HCT116 (cell line): ENCODE measurements at regions not wholly inside any gene's neighbourhood (a gene's known extent, or its start where the extent isn't known, plus 50 kb on each side); places are given as distances from the start of the nearest gene placed in this dataset.

Experiments
- ATAC-seq: fragments of 200-7000 bp; cut with Tn5 transposase; 2 replicates; pipeline ENCODE4 v1.9.1; 2020; ENCODE audit warnings: mild to moderate bottlenecking, moderate library complexity
- BruUV-seq: library from RNA; stranded (reverse); fragments of 400-500 nt; replicated peaks from 2 replicates; lab custom pipeline; 2021; lab: Mats Ljungman, UMichigan
- CTCF ChIA-PET: fragments of 300-600 bp; sonication (Branson Sonifier 250); formaldehyde crosslinking; loops from one replicate; lab custom pipeline; 2021; ENCODE audit warnings: antibody characterized with exemption; lab: Charles Lee
- POLR2A ChIA-PET: fragments of 300-600, 350-600 bp; sonication (Branson Sonifier 250); formaldehyde crosslinking; loops from one replicate; lab custom pipeline; 2021; ENCODE audit warnings: antibody characterized with exemption; lab: Charles Lee
- RAD21 ChIA-PET, 2 experiments: fragments of 300-600 bp; sonication (Branson Sonifier 250); formaldehyde crosslinking; loops; one replicate each; lab custom pipeline; 2023; ENCODE audit warnings: low total read pairs in 2 of 2; ENCODE audit not compliant: uncharacterized antibody in 2 of 2, unreplicated experiment in 2 of 2, low non-redundant PET in 1 of 2; lab: Charles Lee
- DNase-seq: peaks from one replicate; pipeline ENCODE4 v3.0.0-alpha.2; 2010; ENCODE audit warnings: low read depth, low spot score
- H2AFZ ChIP-seq: fragments of 200-600 bp; shearing (Covaris generic), sonication (generic); 2 replicates; pipeline ENCODE4 v1.6.1; 2017; ENCODE audit warnings: low read depth, mixed run types, mixed read lengths, antibody characterized with exemption, low read length; ENCODE audit not compliant: poor library complexity, severe bottlenecking
- H3K27ac ChIP-seq: 2 replicates; pipeline ENCODE4 v1.5.1; 2012; ENCODE audit warnings: low read depth, low read length
- H3K27me3 ChIP-seq: fragments of 200-600 bp; sonication (generic); 2 replicates; pipeline ENCODE4 v1.6.1; 2016; ENCODE audit warnings: mixed run types, low read length, mixed read lengths; ENCODE audit not compliant: insufficient read depth
- H3K36me3 ChIP-seq, 2 experiments: fragments of 200-500 bp in 1 of 2; fragments of 200-600 bp in 1 of 2; sonication (Bioruptor generic) in 1 of 2; sonication (generic) in 1 of 2; 2 replicates each; pipeline versions ENCODE4 v1.5.1 to v1.6.1; 2014 to 2016; ENCODE audit warnings: low read length in 2 of 2, inconsistent platforms in 1 of 2, mixed read lengths in 1 of 2, mixed run types in 1 of 2; ENCODE audit not compliant: insufficient read depth in 2 of 2, control insufficient read depth in 1 of 2
- H3K4me1 ChIP-seq, 2 experiments: fragments of 200-600 bp in 1 of 2; sonication (generic) in 1 of 2; 2 replicates each; pipeline versions ENCODE4 v1.5.1 to v1.6.1; 2012 to 2017; ENCODE audit warnings: low read length in 2 of 2, inconsistent platforms in 1 of 2, mild to moderate bottlenecking in 1 of 2, mixed read lengths in 1 of 2, mixed run types in 1 of 2, moderate library complexity in 1 of 2; ENCODE audit not compliant: insufficient read depth in 2 of 2, control insufficient read depth in 1 of 2
- H3K4me2 ChIP-seq: fragments of 200-600 bp; sonication (generic); 2 replicates; pipeline ENCODE4 v1.6.1; 2017; ENCODE audit warnings: mixed run types, low read length, mixed read lengths
- H3K4me3 ChIP-seq, 2 experiments: fragments of 200-600 bp in 1 of 2; sonication (generic) in 1 of 2; replicated peaks in 1 of 2; 2 replicates each; pipeline ENCODE4 v1.5.1; 2011 to 2016; ENCODE audit warnings: low read length in 2 of 2, control low read depth in 1 of 2, low read depth in 1 of 2, mild to moderate bottlenecking in 1 of 2, mixed read lengths in 1 of 2, mixed run types in 1 of 2
- H3K79me2 ChIP-seq: fragments of 200-600 bp; sonication (generic); 2 replicates; pipeline ENCODE4 v1.6.1; 2017; ENCODE audit warnings: mild to moderate bottlenecking, mixed run types, low read length, moderate library complexity, mixed read lengths; ENCODE audit not compliant: insufficient read depth
- H3K9ac ChIP-seq: fragments of 200-600 bp; sonication (generic); 2 replicates; pipeline ENCODE4 v1.6.1; 2016; ENCODE audit warnings: low read length, mixed read lengths
- H3K9me2 ChIP-seq: fragments of 200-600 bp; sonication (generic), shearing (Covaris generic); 2 replicates; pipeline ENCODE4 v1.6.1; 2017; ENCODE audit warnings: mixed run types, mild to moderate bottlenecking, moderate library complexity; ENCODE audit not compliant: insufficient read depth
- H3K9me3 ChIP-seq, 2 experiments: fragments of 200-500 bp in 1 of 2; fragments of 200-600 bp in 1 of 2; sonication (Bioruptor generic) in 1 of 2; sonication (generic) in 1 of 2; 2 replicates each; pipeline ENCODE4 v1.6.1; 2014 to 2017; ENCODE audit warnings: low read length in 2 of 2, mixed read lengths in 2 of 2, inconsistent platforms in 1 of 2, low read depth in 1 of 2, mild to moderate bottlenecking in 1 of 2, mixed run types in 1 of 2, moderate library complexity in 1 of 2; ENCODE audit not compliant: control insufficient read depth in 1 of 2, insufficient read depth in 1 of 2
- H4K20me1 ChIP-seq: fragments of 200-600 bp; sonication (generic), shearing (Covaris generic); 2 replicates; pipeline ENCODE4 v1.6.1; 2017; ENCODE audit warnings: mixed run types, mild to moderate bottlenecking, moderate library complexity; ENCODE audit not compliant: insufficient read depth
- CBX3 ChIP-seq: IDR thresholded peaks from 2 replicates; pipeline ENCODE4 v1.6.1; 2012; ENCODE audit warnings: low read depth
- CEBPB ChIP-seq: IDR thresholded peaks from 2 replicates; pipeline ENCODE4 v1.6.1; 2012; ENCODE audit warnings: low read depth
- CTCF ChIP-seq, 3 experiments: fragments of 200-600 bp in 1 of 3; sonication (generic) in 1 of 3; IDR thresholded peaks in 2 of 3; conservative IDR thresholded peaks in 1 of 3; 2 replicates each; pipeline ENCODE4 v1.5.1; 2012 to 2017; ENCODE audit warnings: low read depth in 2 of 3, low read length in 2 of 3, antibody characterized with exemption in 1 of 3, borderline replicate concordance in 1 of 3, control low read depth in 1 of 3, mild to moderate bottlenecking in 1 of 3, mixed read lengths in 1 of 3, mixed run types in 1 of 3, moderate library complexity in 1 of 3; ENCODE audit not compliant: insufficient read depth in 1 of 3
- EGR1 ChIP-seq: IDR thresholded peaks from 2 replicates; pipeline ENCODE4 v1.6.1; 2012; ENCODE audit warnings: low read depth
- EZH2phosphoT487 ChIP-seq: fragments of 200-600 bp; IDR thresholded peaks from 2 replicates; pipeline ENCODE4 v1.6.1; 2018; ENCODE audit warnings: antibody characterized with exemption, borderline replicate concordance
- FOSL1 ChIP-seq: IDR thresholded peaks from 2 replicates; pipeline ENCODE4 v1.6.1; 2012; ENCODE audit warnings: low read depth
- JUND ChIP-seq: IDR thresholded peaks from 2 replicates; pipeline ENCODE4 v1.6.1; 2012
- MAX ChIP-seq: IDR thresholded peaks from 2 replicates; pipeline ENCODE4 v1.6.1; 2012
- POLR2A ChIP-seq: IDR thresholded peaks from 2 replicates; pipeline ENCODE4 v1.7.0; 2011; ENCODE audit warnings: borderline replicate concordance; ENCODE audit not compliant: insufficient read depth, insufficient read length; ENCODE audit errors: extremely low read depth
- REST ChIP-seq: IDR thresholded peaks from 2 replicates; pipeline ENCODE4 v1.6.1; 2012; ENCODE audit warnings: low read depth
- SP1 ChIP-seq: IDR thresholded peaks from 2 replicates; pipeline ENCODE4 v1.6.1; 2012; ENCODE audit warnings: low read depth
- SRF ChIP-seq: IDR thresholded peaks from 2 replicates; pipeline ENCODE4 v1.6.1; 2012; ENCODE audit warnings: low read depth
- TCF7L2 ChIP-seq: IDR thresholded peaks from 2 replicates; pipeline ENCODE4 v1.7.0; 2011; ENCODE audit warnings: borderline replicate concordance, inconsistent platforms; ENCODE audit not compliant: insufficient read depth, insufficient read length; ENCODE audit errors: extremely low read depth
- YY1 ChIP-seq: IDR thresholded peaks from 2 replicates; pipeline ENCODE4 v1.6.1; 2011; ENCODE audit warnings: low read length, low read depth, moderate library complexity, mild to moderate bottlenecking; ENCODE audit not compliant: insufficient replicate concordance; ENCODE audit errors: extremely low read depth
- ZFX ChIP-seq: fragments of 450-650 bp; IDR thresholded peaks from 2 replicates; pipeline ENCODE4 v1.6.1; 2017
- intact Hi-C: fragments of 100-400 bp; cut with micrococcal nuclease; formaldehyde crosslinking; loops from 2 replicates; pipeline ENCODE4 v1.10.0; 2022

- TF ChIP-seq REST (no peak), YY1 (no peak), CTCF (IDR thresholded peaks at IDR 0.05 in 2 of 3, conservative IDR thresholded peaks at IDR 0.05 in 1 of 3; ENCODE audit: borderline replicate concordance in 1 of 3, insufficient read depth in 1 of 3, low read depth in 2 of 3, low read length in 2 of 3) (no peak), CBX3 (no peak), FOSL1 (no peak), ZFX (no peak), POLR2A (no peak), JUND (no peak)
These were observed 286.6 kb upstream of the CCL2 start (continued) for GRCh38 chr17:33968350-33969044.

GRCh38 chr17:33970279-33970678, 284.8 kb upstream of the CCL2 start:
- CTCF ChIA-PET, result no interaction called here
- RAD21 ChIA-PET, result no interaction called here
- no peaks in the 10 kb centered on the region for H3K4me1 ChIP-seq
- H2AFZ ChIP-seq, result no peak overlapping the region
- intact Hi-C loops, result no loop called here
- H3K36me3 ChIP-seq, result no peaks in the 10 kb centered on the region
- H3K4me2 ChIP-seq, result no peak overlapping the region
- DNase-seq (no peak), ATAC-seq (no peak)
- H3K9ac ChIP-seq, result no peak overlapping the region
- no peak overlapping the region for H3K4me3 ChIP-seq
- no peaks in the 10 kb centered on the region for H3K27me3 ChIP-seq
- no peaks in the 10 kb centered on the region for H3K79me2 ChIP-seq
- POLR2A ChIA-PET, result no interaction called here
- no peaks in the 10 kb centered on the region for H3K9me2 ChIP-seq
- H3K9me3 ChIP-seq, result peaks cover 0 to 6% of the 10 kb centered on the region in 2 experiments; a peak in 1 of 4 replicates
- BruUV-seq, result no TSS peak
- H4K20me1 ChIP-seq, result no peaks in the 10 kb centered on the region
- H3K27ac ChIP-seq, result no peak overlapping the region
- TF ChIP-seq SRF (no peak), CBX3 (no peak), TCF7L2 (no peak), YY1 (no peak), EZH2phosphoT487 (no peak), CEBPB (no peak), EGR1 (no peak), FOSL1 (no peak), REST (no peak), POLR2A (no peak), SP1 (no peak), MAX (no peak), JUND (no peak)
